ENCODE measurements at regions not wholly inside any gene's neighbourhood (a gene's known extent, or its start where the extent isn't known, plus 50 kb on each side); places are given as distances from the start of the nearest gene placed in this dataset.

DNA sequence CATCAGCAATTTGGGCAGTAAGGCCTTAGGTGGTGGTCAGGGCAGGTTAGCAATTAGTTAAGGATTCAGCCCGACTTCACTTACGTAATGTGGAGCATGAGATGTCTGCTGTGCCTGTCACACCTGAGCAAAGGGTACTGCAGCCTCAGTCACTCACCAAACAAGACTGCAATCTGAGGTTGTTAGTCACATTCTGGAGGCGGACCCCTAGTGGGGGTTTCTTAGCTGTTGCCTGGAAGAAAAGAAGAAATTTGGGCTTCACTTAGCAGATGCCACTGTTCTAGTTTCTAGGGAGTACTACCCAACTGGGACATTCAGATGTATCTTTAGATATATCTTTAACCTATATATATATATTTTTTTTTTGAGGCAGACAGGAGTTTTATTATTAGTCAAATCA lies 529.9 kb downstream of the SLC4A3 start:
- no peak for TF ChIP-seq CTCF (IDR thresholded peaks at IDR 0.05; ENCODE audit: low read length)
- no peak for TF ChIP-seq EZH2 (IDR thresholded peaks at IDR 0.05; ENCODE audit: borderline replicate concordance, low read length)

Measured in OCI-LY1 (cell line).